Fibroblast of mammary gland (primary cell): ENCODE measurements at regions not wholly inside any gene's neighbourhood (a gene's known extent, or its start where the extent isn't known, plus 50 kb on each side); places are given as distances from the start of the nearest gene placed in this dataset.

Source experiments
- DNase-seq: peaks from one replicate; pipeline ENCODE4 v3.0.0-alpha.2; 2010; ENCODE audit warnings: low read depth
- H3K4me3 ChIP-seq: 2 replicates; pipeline ENCODE4 v1.5.1; 2011; ENCODE audit warnings: low read depth, mild to moderate bottlenecking, low read length, moderate library complexity; ENCODE audit not compliant: control insufficient read depth
- TF ChIP-seq, protein P1 (sequence below): conservative IDR thresholded peaks from 2 replicates; pipeline ENCODE4 v1.5.1; 2011; ENCODE audit warnings: low read depth, low read length, inconsistent platforms; ENCODE audit not compliant: control insufficient read depth, insufficient read depth

GRCh38 chr7:91514591-91514990 lies 250.4 kb downstream of the FZD1 start:
- TF ChIP-seq, protein P1, sequence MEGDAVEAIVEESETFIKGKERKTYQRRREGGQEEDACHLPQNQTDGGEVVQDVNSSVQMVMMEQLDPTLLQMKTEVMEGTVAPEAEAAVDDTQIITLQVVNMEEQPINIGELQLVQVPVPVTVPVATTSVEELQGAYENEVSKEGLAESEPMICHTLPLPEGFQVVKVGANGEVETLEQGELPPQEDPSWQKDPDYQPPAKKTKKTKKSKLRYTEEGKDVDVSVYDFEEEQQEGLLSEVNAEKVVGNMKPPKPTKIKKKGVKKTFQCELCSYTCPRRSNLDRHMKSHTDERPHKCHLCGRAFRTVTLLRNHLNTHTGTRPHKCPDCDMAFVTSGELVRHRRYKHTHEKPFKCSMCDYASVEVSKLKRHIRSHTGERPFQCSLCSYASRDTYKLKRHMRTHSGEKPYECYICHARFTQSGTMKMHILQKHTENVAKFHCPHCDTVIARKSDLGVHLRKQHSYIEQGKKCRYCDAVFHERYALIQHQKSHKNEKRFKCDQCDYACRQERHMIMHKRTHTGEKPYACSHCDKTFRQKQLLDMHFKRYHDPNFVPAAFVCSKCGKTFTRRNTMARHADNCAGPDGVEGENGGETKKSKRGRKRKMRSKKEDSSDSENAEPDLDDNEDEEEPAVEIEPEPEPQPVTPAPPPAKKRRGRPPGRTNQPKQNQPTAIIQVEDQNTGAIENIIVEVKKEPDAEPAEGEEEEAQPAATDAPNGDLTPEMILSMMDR: no peak
- H3K4me3 ChIP-seq: no peak overlapping the region
- no peak for DNase-seq

DNA sequence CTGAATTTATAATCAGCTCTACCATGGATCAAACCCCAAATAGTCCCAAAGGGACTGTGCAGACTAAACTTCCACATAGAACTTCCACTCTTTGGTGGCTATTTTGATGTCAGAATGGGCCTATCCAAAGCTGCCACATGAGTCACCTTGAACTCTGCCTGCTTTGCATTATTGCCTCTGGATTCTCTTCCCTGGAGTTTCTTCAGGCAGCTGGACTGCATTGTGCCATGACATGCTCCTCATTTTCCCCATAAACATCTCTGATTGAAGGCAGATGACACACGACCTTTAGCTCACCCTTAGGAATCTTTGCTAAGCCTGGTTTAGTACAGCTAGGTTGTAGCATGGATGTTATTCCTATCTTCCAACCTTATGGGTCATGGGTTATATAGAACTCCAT lies 251.7 kb downstream of the FZD1 start:
- TF ChIP-seq, protein P1: no peak

GRCh38 chr7:91517201-91517785 lies 253.1 kb downstream of the FZD1 start:
- no peak for DNase-seq
- TF ChIP-seq, protein P1: no peak
- no peak overlapping the region for H3K4me3 ChIP-seq

More for the DNA sequence above, 251.7 kb downstream of the FZD1 start:
- no peak for DNase-seq
- no peak overlapping the region for H3K4me3 ChIP-seq

GRCh38 chr7:91518058-91518457 lies 253.8 kb downstream of the FZD1 start:
- no peak overlapping the region for H3K4me3 ChIP-seq
- TF ChIP-seq, protein P1: no peak
- no peak for DNase-seq

DNA sequence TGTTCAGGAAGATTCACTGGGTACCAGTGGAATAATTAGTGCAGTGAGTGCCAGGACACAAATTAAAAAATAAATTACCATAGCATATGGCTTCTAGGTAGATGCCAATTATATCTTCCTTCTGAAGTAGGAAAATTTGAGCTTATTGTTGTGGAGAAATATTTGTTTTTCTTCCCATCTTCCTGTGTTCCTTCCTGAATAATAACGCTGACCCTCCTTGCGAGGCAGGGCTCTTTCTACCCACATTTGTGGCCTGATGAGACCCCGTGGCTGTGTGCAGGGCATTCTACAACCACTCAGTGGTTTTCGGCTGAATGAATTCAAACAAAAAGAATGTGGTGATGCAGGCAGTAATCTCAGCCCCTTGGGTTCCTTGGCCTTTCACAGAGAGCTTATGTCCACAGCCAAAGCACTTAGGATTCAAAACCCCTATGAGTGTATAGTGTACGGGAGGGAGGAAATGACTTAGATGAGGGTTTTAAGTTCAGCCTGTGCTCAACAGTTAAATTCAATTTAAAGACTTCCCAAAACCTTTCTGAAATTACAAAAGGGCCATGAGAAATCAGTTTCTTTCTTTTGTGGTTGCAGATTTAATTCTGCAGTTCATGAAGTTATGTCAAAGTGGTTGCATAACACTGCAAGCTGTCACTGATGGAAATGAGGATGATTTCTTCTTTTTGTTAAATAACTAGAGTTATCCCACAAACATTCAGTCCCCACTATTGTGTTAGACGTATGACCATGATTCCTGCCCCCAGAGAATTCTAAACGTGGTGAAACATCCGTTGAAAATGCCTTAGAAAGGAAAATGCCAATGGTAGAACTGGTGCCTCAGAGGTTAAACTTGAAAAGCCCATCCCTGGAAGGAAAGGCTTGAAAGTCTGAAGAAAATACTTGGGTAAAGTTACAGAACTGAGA lies 255.3 kb downstream of the FZD1 start:
- peak; percentile 62 for DNase-seq
- TF ChIP-seq, protein P1: no peak
- H3K4me3 ChIP-seq: no peak overlapping the region

- TF ChIP-seq, protein P1: no peak
Observed at GRCh38 chr7:91520645-91521044, 256.4 kb downstream of the FZD1 start.

More at GRCh38 chr7:91520645-91521044, 256.4 kb downstream of the FZD1 start:
- DNase-seq: no peak
- no peak overlapping the region for H3K4me3 ChIP-seq
